ENCODE measurements at regions not wholly inside any gene's neighbourhood (a gene's known extent, or its start where the extent isn't known, plus 50 kb on each side); places are given as distances from the start of the nearest gene placed in this dataset.

DNA sequence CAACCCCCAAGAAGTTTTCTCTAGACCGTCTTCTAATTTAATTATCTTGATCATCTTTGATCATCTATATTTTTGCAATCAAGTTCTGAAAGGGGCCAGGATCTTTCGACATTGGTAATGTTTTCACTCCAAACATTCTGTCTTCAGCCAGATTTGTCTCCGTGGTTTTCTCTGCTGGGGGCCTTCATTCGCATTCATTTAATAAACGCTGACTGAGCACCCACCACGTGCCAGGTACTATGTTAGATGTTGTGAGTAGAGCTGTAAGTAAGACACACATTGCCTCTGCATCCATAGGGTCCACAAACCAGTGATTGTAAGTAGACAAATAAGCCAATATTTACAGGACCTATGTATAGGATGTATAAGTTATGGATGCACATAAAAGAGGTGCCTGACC is 134.5 kb upstream of the MROH9 start:
- no peak for TF ChIP-seq POLR2A (IDR thresholded peaks at IDR 0.05; ENCODE audit: low read depth, low read length)
- TF ChIP-seq POLR2AphosphoS5 (IDR thresholded peaks at IDR 0.05; ENCODE audit: low read depth, low read length) = no peak

Data from GM12892 (cell line).